GM04504 (cell line): ENCODE measurements at regions not wholly inside any gene's neighbourhood (a gene's known extent, or its start where the extent isn't known, plus 50 kb on each side); places are given as distances from the start of the nearest gene placed in this dataset.
"Not testable (repeated sequence)": the region's sequence is repeated elsewhere in the genome, so short reads cannot be mapped to it uniquely, and the experiment has no call there.

Experiments
- DNase-seq: peaks from one replicate; pipeline ENCODE4 v3.0.0-alpha.2; 2012; ENCODE audit warnings: low read depth

DNA sequence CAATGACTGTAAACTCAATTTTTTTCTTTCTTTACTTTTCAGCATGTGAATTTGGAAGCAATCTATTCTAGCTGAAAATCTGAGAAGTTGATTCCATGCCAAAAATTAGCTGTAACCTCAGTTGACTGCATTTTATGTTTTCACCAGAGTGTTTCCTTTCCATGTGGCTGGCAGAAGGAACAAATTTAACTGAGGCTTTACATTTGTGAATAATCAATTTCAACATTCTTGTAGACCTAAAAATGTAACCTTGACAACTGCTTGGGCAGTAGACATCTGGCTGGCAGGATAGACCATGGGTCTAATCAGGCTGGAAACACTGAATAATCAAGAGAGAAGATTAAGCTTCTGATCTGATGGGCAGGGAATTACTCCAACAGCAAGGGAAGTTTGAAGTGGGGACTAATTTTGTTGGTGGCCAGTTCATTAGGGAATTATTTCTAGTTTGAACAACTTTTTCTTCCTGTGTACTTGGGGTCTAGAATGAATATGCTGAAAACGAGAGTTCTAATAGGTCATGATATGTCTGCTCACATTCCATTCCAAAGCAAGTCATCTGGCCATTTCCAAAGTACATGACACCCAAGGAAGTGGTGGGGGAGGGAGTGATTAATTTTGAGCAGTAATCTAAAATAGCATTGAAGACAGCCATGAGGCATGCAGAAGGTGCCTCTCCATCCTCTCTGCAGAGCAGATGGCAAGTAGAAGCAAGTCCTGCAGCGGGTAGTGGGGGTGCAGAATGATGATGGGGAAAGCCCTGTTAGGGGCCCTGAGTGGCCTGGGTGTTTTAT lies 68.2 kb downstream of the ATP23 start:
- peak; percentile 17 for DNase-seq

- DNase-seq: no peak
Observed at GRCh38 chr12:58011676-58012075, 70.3 kb downstream of the ATP23 start.

DNA sequence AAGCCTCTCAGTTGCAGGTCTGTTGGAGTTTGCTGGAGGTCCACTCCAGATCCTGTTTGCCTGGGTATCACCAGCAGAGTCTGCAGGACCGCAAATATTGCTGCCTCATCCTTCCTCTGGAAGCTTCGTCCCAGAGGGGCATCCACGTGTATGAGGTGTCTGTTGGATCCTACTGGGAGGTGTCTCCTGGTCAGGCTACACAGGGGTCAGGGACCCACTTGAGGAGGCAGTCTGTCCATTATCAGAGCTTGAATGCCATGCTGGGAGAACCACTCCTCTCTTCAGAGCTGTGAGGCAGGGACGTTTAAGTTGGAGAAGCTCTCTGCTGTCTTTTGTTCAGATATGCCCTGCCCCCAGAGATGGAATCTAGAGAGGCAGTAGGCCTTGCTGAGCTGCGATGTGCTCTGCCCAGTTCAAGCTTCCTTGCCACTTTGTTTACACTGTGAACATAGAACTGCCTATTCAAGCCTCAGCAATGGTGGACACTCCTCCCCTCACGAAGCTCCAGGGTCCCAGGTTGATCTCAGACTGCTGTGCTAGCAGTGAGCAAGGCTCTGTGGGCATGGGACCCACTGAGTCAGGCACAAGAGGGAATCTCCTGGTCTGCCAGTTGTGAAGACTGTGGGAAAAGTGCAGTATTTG lies 81.1 kb downstream of the ATP23 start:
- not testable (repeated sequence) for DNase-seq

DNA sequence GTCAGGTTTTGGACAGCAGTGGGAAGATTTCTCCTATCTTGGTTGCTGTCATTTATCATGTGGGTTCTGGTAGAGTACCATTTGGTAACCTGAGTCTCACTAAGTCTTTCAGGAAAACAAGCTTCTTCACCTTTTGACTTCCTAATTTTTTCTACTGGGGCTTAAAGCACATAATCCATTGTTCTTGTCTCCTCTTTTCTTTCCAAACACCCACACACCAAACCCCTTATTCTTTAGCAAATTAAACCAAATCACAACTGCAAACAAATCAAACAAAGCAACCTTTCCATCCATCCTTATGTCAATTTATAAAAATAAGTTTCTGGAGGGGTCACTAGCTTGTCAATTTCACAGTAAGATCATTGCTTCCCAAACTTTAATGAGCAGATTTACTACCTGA lies 84.1 kb downstream of the ATP23 start:
- DNase-seq: no peak

- DNase-seq: no peak
Observed at GRCh38 chr12:58026426-58026825, 85.1 kb downstream of the ATP23 start.

- no peak for DNase-seq
Observed at GRCh38 chr12:58026897-58027891, 85.8 kb downstream of the ATP23 start.

DNA sequence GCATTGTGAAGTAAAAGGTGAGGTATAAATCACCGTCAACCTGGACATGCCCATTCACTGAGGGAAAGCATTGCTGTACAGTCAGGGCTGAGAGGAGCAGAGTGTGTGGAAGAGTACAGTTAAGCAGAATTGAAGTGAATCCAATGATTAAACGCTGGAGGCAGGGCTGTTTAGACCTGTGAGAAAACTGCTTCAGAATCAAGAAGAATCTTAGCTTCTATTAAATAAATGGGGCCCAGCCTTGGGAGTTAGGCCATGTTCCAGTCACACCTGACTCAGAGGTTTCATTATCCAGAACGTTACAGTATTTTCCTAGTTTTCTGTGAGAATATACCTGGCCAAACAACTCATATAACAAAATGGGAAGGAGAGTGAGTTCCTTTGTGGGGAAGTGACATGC lies 86.9 kb downstream of the ATP23 start:
- DNase-seq: no peak

DNA sequence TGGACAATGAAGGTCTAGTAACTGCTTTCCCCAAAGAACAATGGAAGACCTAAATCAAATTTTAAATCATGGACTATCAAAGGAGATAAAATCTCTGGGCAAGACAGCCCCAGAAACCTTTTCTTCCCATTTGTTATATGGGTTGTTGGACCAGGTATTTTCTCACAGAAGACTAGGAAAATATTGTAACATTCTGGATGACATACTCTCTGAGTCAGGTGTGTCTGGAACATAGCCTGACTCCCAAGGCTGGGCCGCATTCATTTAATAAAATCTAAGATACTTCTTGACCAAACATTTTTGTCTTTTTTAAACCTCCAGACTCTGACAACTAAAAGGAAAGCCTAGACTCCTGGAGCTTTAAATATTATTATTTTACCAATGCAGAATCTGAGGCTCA lies 87.9 kb downstream of the ATP23 start:
- DNase-seq: no peak

GRCh38 chr12:58030566-58031279 lies 89.4 kb downstream of the ATP23 start:
- peak; percentile 24 for DNase-seq

DNA sequence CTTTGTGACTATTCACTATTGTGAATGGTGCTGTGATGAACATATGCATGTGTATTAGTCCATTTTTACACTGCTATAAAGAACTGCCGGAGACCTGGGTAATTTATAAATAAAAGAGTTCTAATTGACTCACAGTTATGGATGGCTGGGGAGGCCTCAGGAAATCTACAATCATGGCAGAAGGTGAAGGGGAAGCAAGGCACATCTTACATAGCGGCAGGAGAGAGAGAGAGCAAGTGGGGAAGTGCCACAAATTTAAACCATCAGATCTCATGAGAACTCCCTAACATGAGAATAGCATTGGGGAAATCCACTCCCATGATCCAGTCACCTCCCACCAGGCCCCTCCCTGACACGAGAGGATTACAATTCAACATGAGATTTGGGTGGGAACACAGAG lies 90.8 kb downstream of the ATP23 start:
- no peak for DNase-seq

DNA sequence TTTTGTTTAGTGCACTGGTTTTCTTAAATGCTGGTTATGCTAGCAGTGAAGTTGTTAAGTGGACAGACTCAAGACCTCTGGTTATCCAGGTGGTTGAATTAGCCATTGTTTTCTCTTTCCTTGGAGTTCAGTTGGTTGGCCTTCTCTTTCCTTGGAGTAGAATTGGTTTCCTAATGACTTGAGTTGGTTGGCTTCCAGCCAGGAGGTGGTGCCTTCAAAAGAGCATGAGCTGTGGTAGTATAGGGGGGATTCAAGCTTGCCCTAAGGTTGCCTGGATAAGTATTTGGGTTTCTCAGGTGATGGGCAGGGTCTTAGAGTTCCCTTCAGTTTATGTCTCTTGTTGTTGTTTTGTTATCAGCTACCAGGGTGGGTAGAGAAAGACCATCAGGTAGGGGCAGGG lies 92.5 kb downstream of the ATP23 start:
- DNase-seq: no peak

- DNase-seq: no peak
Observed at GRCh38 chr12:58034311-58034710, 92.9 kb downstream of the ATP23 start.

DNA sequence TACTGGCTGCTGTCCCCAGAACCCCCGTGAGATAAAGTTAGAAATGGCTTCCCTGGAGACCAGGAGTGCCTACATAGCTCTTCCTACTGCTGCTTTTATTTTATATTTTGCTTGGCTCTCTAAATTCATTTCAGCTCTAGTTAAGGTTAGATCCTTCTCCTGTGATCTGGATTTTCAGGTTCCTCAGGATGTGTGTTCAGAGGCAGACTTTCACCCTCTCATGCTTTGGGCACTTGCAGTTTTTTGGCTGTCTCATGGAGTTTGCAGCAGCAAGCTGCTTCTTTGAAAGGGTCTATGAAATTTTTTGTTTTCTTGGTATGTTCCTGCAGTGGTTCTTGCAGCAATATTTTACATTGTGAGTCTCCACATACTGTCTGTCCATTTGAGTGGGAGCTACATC lies 93.3 kb downstream of the ATP23 start:
- DNase-seq: no peak

GRCh38 chr12:58041441-58041840 lies 100.1 kb downstream of the ATP23 start:
- DNase-seq: no peak

- no peak for DNase-seq
Observed at GRCh38 chr12:58044966-58045365, 103.6 kb downstream of the ATP23 start.

DNA sequence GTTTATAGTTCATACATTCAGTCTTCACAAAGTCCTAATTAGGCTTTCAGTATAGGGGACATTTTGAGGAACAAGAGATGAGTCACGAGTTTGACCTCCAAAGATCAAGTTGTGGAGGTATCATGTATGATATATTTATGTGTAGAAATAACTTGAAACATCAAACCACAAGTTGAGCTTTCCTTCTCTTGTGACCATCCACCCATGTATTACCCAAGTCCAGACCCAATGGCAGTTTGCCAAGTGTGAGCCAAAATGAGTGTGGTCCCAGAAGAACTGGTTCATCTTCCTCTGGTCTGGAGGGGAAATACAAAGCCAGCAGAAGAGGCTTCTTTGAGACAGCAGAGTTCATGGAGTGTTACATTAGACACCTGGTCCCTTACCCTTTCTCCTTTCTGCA lies 104.9 kb downstream of the ATP23 start:
- no peak for DNase-seq

DNA sequence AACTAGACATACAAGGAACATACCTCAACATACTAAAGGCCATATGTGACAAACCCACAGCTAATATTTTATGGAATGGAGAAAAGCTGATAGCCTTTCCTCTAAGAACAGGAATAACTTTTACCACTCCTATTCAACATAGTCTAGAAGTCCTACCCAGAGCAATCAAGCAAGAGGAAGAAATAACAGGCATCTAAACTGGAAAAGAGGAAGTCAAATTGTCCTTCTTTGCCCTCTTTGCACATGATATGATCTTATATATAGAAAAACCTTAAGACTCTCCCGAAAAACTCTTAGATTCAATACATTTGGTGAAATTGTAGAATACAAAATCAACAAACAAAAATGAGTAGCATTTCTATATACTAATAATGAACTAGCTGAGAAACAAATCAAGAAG lies 110.0 kb downstream of the ATP23 start:
- no peak for DNase-seq

DNA sequence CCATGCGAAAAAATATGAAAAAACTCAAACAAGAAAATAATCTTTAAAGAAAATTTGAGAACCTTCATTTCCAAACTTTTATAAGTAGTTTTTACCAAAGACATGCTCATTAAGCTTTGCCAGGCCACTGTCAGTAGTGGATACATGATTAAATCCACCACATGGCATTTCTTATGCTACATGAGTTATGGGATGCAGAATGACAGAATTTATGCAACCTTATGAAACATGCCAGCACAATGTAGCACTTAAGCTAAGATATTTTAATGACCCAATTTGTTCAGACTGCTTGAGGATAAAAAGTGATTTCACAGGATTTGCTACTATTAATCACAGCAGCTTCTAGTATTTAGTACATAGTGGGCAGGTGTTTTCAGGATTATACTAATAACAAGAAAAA lies 123.3 kb downstream of the ATP23 start:
- DNase-seq: no peak

DNA sequence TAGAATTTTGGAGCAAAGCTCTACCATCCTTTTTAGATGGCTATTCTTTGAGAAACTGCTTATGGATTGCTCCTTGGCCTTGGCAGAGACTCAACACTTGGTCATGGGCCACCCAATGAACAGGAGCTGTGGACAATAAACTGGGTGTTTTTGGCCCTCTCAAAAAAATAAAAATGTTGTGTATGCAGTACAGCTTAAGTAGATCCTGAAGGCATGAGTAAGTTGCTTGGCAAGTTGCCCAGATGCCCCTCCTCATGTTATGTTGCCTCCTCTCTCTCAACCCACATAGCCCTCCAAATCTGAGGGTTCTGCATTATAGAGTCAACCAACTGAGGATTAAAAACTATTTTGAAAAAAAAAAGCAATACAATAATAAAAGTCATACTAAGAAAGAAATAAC lies 124.9 kb downstream of the ATP23 start:
- DNase-seq: no peak

GRCh38 chr12:58067610-58068387 lies 126.4 kb downstream of the ATP23 start:
- DNase-seq: peak; percentile 55

GRCh38 chr12:58068706-58069105 lies 127.3 kb downstream of the ATP23 start:
- no peak for DNase-seq
